ENCODE measurements at regions not wholly inside any gene's neighbourhood (a gene's known extent, or its start where the extent isn't known, plus 50 kb on each side); places are given as distances from the start of the nearest gene placed in this dataset.

GRCh38 chr19:29376855-29377354, 148.9 kb upstream of the VSTM2B start:
- H3K4me3 ChIP-seq: no peak overlapping the region
- TF ChIP-seq, protein P1, sequence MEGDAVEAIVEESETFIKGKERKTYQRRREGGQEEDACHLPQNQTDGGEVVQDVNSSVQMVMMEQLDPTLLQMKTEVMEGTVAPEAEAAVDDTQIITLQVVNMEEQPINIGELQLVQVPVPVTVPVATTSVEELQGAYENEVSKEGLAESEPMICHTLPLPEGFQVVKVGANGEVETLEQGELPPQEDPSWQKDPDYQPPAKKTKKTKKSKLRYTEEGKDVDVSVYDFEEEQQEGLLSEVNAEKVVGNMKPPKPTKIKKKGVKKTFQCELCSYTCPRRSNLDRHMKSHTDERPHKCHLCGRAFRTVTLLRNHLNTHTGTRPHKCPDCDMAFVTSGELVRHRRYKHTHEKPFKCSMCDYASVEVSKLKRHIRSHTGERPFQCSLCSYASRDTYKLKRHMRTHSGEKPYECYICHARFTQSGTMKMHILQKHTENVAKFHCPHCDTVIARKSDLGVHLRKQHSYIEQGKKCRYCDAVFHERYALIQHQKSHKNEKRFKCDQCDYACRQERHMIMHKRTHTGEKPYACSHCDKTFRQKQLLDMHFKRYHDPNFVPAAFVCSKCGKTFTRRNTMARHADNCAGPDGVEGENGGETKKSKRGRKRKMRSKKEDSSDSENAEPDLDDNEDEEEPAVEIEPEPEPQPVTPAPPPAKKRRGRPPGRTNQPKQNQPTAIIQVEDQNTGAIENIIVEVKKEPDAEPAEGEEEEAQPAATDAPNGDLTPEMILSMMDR (IDR thresholded peaks at IDR 0.05): no peak
- TF ChIP-seq POLR2A (IDR thresholded peaks at IDR 0.05) (no peak), POLR2AphosphoS5 (IDR thresholded peaks at IDR 0.05; ENCODE audit: insufficient read depth in 1 of 2, low read depth in 1 of 2) (no peak)
- H3K36me3 ChIP-seq: no peaks in the 10 kb centered on the region
- intact Hi-C loops (cut with DNase I): no loop called here
- H3K27me3 ChIP-seq: no peaks in the 10 kb centered on the region
- H3K9me3 ChIP-seq: no peaks in the 10 kb centered on the region
- no peaks in the 10 kb centered on the region for H3K4me1 ChIP-seq
- DNase-seq (ENCODE audit: extremely low spot score in 2 of 2): peak; percentile 54 to 81
- no peak overlapping the region for H3K27ac ChIP-seq

DNA sequence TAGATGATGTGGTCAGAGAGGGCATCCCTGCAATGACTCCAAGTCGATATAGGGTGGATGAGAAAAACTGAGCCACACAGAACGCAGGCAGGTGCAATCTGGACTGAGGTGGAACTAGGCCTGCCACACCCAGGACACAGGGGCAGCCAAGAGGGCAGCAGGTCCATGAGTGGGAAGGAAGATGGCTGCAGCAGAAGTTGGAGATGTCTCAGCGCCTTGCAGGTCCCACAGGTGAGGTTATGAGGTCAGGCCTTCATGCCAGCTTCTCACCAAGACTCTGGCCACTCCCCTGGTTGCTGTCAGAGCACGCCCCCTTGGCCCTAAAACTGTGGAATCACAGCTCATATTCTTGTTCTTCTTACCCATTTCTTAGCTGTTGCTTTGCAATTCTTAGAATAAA, 147.7 kb upstream of the VSTM2B start:
- Histone ChIP-seq H3K36me3 (no peaks in the 10 kb centered on the region), H3K4me1 (no peaks in the 10 kb centered on the region), H3K27ac (no peak overlapping the region), H3K9me3 (no peaks in the 10 kb centered on the region), H3K27me3 (no peaks in the 10 kb centered on the region), H3K4me3 (no peak overlapping the region)
- peak in 1 of 2 donors; percentile 58 for DNase-seq (ENCODE audit: extremely low spot score in 2 of 2)
- no peak for TF ChIP-seq POLR2A (IDR thresholded peaks at IDR 0.05)
- TF ChIP-seq, protein P1 (IDR thresholded peaks at IDR 0.05): no peak
- no peak for TF ChIP-seq POLR2AphosphoS5 (IDR thresholded peaks at IDR 0.05; ENCODE audit: insufficient read depth in 1 of 2, low read depth in 1 of 2)
- intact Hi-C loops (cut with DNase I): no loop called here

GRCh38 chr19:29378543-29379080, 147.2 kb upstream of the VSTM2B start:
- H3K36me3 ChIP-seq: no peaks in the 10 kb centered on the region
- peak; percentile 64 to 79 for DNase-seq (ENCODE audit: extremely low spot score in 2 of 2)
- TF ChIP-seq POLR2AphosphoS5 (IDR thresholded peaks at IDR 0.05; ENCODE audit: insufficient read depth in 1 of 2, low read depth in 1 of 2): no peak
- TF ChIP-seq POLR2A (IDR thresholded peaks at IDR 0.05): no peak
- TF ChIP-seq, protein P1 (IDR thresholded peaks at IDR 0.05): no peak
- H3K27ac ChIP-seq: no peak overlapping the region
- no peak overlapping the region for H3K4me3 ChIP-seq
- H3K27me3 ChIP-seq: no peaks in the 10 kb centered on the region
- H3K9me3 ChIP-seq: no peaks in the 10 kb centered on the region
- intact Hi-C loops (cut with DNase I): no loop called here
- no peaks in the 10 kb centered on the region for H3K4me1 ChIP-seq

GRCh38 chr19:29379257-29380021, 146.4 kb upstream of the VSTM2B start:
- TF ChIP-seq, protein P1 (IDR thresholded peaks at IDR 0.05): no peak
- no peak for TF ChIP-seq POLR2AphosphoS5 (IDR thresholded peaks at IDR 0.05; ENCODE audit: insufficient read depth in 1 of 2, low read depth in 1 of 2)
- no peak for TF ChIP-seq POLR2A (IDR thresholded peaks at IDR 0.05)
- Histone ChIP-seq H3K9me3 (no peaks in the 10 kb centered on the region), H3K27ac (no peak overlapping the region), H3K27me3 (no peaks in the 10 kb centered on the region), H3K4me1 (no peaks in the 10 kb centered on the region), H3K36me3 (no peaks in the 10 kb centered on the region), H3K4me3 (no peak overlapping the region)
- DNase-seq (ENCODE audit: extremely low spot score in 2 of 2): peak; percentile 42 to 58
- intact Hi-C loops (cut with DNase I): no loop called here

DNA sequence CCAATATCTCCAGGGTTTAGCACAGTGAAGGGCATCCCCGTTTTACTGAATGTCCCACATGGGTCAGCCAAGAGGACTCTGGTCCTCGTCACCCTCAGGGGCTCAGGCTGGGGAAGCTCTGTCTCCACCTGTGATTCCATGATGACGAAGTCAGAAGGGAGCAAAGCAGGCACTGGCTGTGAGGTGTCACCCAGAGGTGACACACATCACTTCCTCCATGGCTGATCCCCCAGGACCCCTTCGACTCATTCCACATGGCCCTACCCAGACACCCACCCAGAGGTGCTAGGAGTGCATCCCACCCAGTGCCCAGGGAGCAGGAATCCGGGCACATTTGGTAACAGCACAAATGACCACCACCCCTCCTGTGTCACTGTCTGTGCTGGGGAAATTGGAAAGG, 145.2 kb upstream of the VSTM2B start:
- H3K27me3 ChIP-seq: no peaks in the 10 kb centered on the region
- H3K36me3 ChIP-seq: no peaks in the 10 kb centered on the region
- H3K27ac ChIP-seq: no peak overlapping the region
- DNase-seq (ENCODE audit: extremely low spot score in 2 of 2): peak; percentile 64 to 79
- H3K4me3 ChIP-seq: no peak overlapping the region
- H3K9me3 ChIP-seq: no peaks in the 10 kb centered on the region
- TF ChIP-seq POLR2A (IDR thresholded peaks at IDR 0.05) (no peak), POLR2AphosphoS5 (IDR thresholded peaks at IDR 0.05; ENCODE audit: insufficient read depth in 1 of 2, low read depth in 1 of 2) (no peak)
- TF ChIP-seq, protein P1 (IDR thresholded peaks at IDR 0.05): no peak
- intact Hi-C loops (cut with DNase I): no loop called here
- H3K4me1 ChIP-seq: no peaks in the 10 kb centered on the region
